Adrenal gland (tissue), 5 donors: ENCODE measurements at regions not wholly inside any gene's neighbourhood (a gene's known extent, or its start where the extent isn't known, plus 50 kb on each side); places are given as distances from the start of the nearest gene placed in this dataset.

Source experiments
- CTCF ChIP-seq, 6 experiments: fragments of 450-650 bp in 4 of 6; fragments of 200-600 bp in 2 of 6; sonication (generic) in 1 of 6; IDR thresholded peaks; 1 replicate in 5 of 6; 2 replicates in 1 of 6; pipeline versions ENCODE4 v1.5.1 to v1.8.0; 2016 to 2021; ENCODE audit warnings: antibody characterized with exemption in 6 of 6, mild to moderate bottlenecking in 2 of 6, moderate library complexity in 1 of 6
- POLR2A ChIP-seq, 2 donors: fragments of 450-650 bp; IDR thresholded peaks; one replicate each; pipeline ENCODE4 v1.6.1; 2017; ENCODE audit warnings: antibody characterized with exemption in 2 of 2, mild to moderate bottlenecking in 2 of 2, moderate library complexity in 1 of 2
- donor health status: DM: no; HTN: no; CAD: no.

DNA sequence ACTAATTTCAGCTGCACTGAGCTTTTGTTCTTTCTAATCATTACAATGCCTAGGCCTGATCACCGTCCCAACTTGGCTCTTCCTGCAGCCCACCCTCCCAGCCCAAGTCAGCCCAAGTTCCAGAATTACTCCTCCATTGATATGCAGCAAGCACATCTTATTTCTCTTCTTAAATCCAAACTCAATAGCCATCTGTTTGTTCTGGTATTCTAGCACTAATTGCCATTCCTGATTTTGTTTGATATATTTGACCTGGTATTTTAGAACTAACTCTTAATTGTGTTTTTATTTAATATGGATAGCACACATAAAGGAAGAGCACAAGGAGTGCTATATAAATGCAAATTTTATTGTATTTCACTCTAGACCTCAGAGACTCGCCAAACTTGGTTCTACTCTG, 241.2 kb downstream of the SKIDA1 start:
- TF ChIP-seq CTCF (IDR thresholded peaks at IDR 0.05) (no peak), POLR2A (IDR thresholded peaks at IDR 0.05) (no peak)
